HEK293 (cell line): ENCODE measurements at regions not wholly inside any gene's neighbourhood (a gene's known extent, or its start where the extent isn't known, plus 50 kb on each side); places are given as distances from the start of the nearest gene placed in this dataset.

ENCODE experiments used
- CTCF ChIA-PET: fragments of 350-600 bp; formaldehyde crosslinking; extraction: SDS; loops from one replicate; lab custom pipeline; 2021; ENCODE audit warnings: antibody characterized with exemption; lab: Yijun Ruan, JAX
- POLR2A ChIA-PET: fragments of 300-600 bp; formaldehyde crosslinking; extraction: SDS; loops from one replicate; lab custom pipeline; 2020; ENCODE audit warnings: antibody characterized with exemption, inconsistent platforms; lab: Yijun Ruan, JAX
- H3K27ac ChIP-seq: fragments of 200-500 bp; sonication (Bioruptor generic); 2 replicates; pipeline ENCODE4 v1.5.1; 2014; ENCODE audit warnings: low read depth, low read length, control low read depth, inconsistent platforms; ENCODE audit errors: extremely low read depth
- H3K36me3 ChIP-seq, 2 experiments: fragments of 200-500 bp in 1 of 2; sonication (Bioruptor generic) in 1 of 2; 1 replicate in 1 of 2; 2 replicates in 1 of 2; pipeline ENCODE4 v1.5.1; 2014 to 2017; ENCODE audit warnings: inconsistent platforms in 2 of 2, low read length in 2 of 2; ENCODE audit not compliant: control insufficient read depth in 2 of 2, insufficient read depth in 1 of 2
- H3K4me1 ChIP-seq: fragments of 200-500 bp; sonication (Bioruptor generic); 2 replicates; pipeline ENCODE4 v1.5.1; 2014; ENCODE audit warnings: mild to moderate bottlenecking, low read length, inconsistent platforms; ENCODE audit not compliant: control insufficient read depth, insufficient read depth
- H3K4me3 ChIP-seq: 2 replicates; pipeline ENCODE4 v1.5.1; 2011; ENCODE audit warnings: low read depth, mild to moderate bottlenecking, control low read depth, low read length, moderate library complexity
- H3K9me3 ChIP-seq: fragments of 200-500 bp; sonication (Bioruptor generic); 2 replicates; pipeline ENCODE4 v1.5.1; 2014; ENCODE audit warnings: low read depth, low read length, inconsistent platforms; ENCODE audit not compliant: control insufficient read depth, insufficient read depth
- GFI1B ChIP-seq: fragments of 450-650 bp; formaldehyde crosslinking; IDR thresholded peaks from 2 replicates; pipeline ENCODE4 v1.5.1; 2016; ENCODE audit warnings: missing biosample characterization, missing genetic modification characterization
- KLF7 ChIP-seq: fragments of 450-650 bp; formaldehyde crosslinking; IDR thresholded peaks from 2 replicates; pipeline ENCODE4 v1.5.1; 2016; ENCODE audit warnings: missing biosample characterization, missing genetic modification characterization, borderline replicate concordance
- MZF1 ChIP-seq: fragments of 450-650 bp; formaldehyde crosslinking; IDR thresholded peaks from 2 replicates; pipeline ENCODE4 v1.5.1; 2017; ENCODE audit warnings: missing biosample characterization, missing genetic modification characterization, borderline replicate concordance
- PRDM2 ChIP-seq: fragments of 450-650 bp; formaldehyde crosslinking; IDR thresholded peaks from 2 replicates; pipeline ENCODE4 v1.5.1; 2016; ENCODE audit warnings: missing biosample characterization, missing genetic modification characterization, borderline replicate concordance
- TSHZ1 ChIP-seq: fragments of 450-650 bp; formaldehyde crosslinking; IDR thresholded peaks from 2 replicates; pipeline ENCODE4 v1.5.1; 2016; ENCODE audit warnings: missing biosample characterization, missing genetic modification characterization, borderline replicate concordance
- ZFP69B ChIP-seq: fragments of 450-650 bp; formaldehyde crosslinking; IDR thresholded peaks from 2 replicates; pipeline ENCODE4 v1.5.1; 2016; ENCODE audit warnings: missing biosample characterization, missing genetic modification characterization
- ZNF121 ChIP-seq: fragments of 450-650 bp; formaldehyde crosslinking; IDR thresholded peaks from 2 replicates; pipeline ENCODE4 v1.5.1; 2016; ENCODE audit warnings: missing biosample characterization, missing genetic modification characterization
- ZNF133 ChIP-seq: fragments of 450-650 bp; formaldehyde crosslinking; IDR thresholded peaks from 2 replicates; pipeline ENCODE4 v1.5.1; 2016; ENCODE audit warnings: missing biosample characterization, missing genetic modification characterization
- ZNF18 ChIP-seq: fragments of 450-650 bp; formaldehyde crosslinking; IDR thresholded peaks from 2 replicates; pipeline ENCODE4 v1.5.1; 2016; ENCODE audit warnings: missing biosample characterization, missing genetic modification characterization
- ZNF324 ChIP-seq: fragments of 450-650 bp; formaldehyde crosslinking; IDR thresholded peaks from 2 replicates; pipeline ENCODE4 v1.5.1; 2016; ENCODE audit warnings: missing biosample characterization, missing genetic modification characterization
- ZNF354C ChIP-seq: fragments of 450-650 bp; formaldehyde crosslinking; IDR thresholded peaks from 2 replicates; pipeline ENCODE4 v1.5.1; 2016; ENCODE audit warnings: missing biosample characterization, missing genetic modification characterization, low read depth, borderline replicate concordance
- ZNF391 ChIP-seq: fragments of 450-650 bp; formaldehyde crosslinking; IDR thresholded peaks from 2 replicates; pipeline ENCODE4 v1.5.1; 2016; ENCODE audit warnings: low read depth, missing biosample characterization, missing genetic modification characterization, borderline replicate concordance
- ZNF473 ChIP-seq: fragments of 450-650 bp; formaldehyde crosslinking; IDR thresholded peaks from 2 replicates; pipeline ENCODE4 v1.5.1; 2017; ENCODE audit warnings: missing biosample characterization, missing genetic modification characterization
- ZNF624 ChIP-seq: fragments of 450-650 bp; formaldehyde crosslinking; IDR thresholded peaks from 2 replicates; pipeline ENCODE4 v1.5.1; 2017; ENCODE audit warnings: missing biosample characterization, missing genetic modification characterization
- ZNF670 ChIP-seq: fragments of 450-650 bp; formaldehyde crosslinking; IDR thresholded peaks from 2 replicates; pipeline ENCODE4 v1.5.1; 2016; ENCODE audit warnings: missing biosample characterization, missing genetic modification characterization, low read depth
- ZNF768 ChIP-seq: fragments of 450-650 bp; formaldehyde crosslinking; IDR thresholded peaks from 2 replicates; pipeline ENCODE4 v1.5.1; 2018; ENCODE audit warnings: missing biosample characterization, mild to moderate bottlenecking, missing genetic modification characterization
- ZNF776 ChIP-seq: fragments of 450-650 bp; formaldehyde crosslinking; IDR thresholded peaks from 2 replicates; pipeline ENCODE4 v1.5.0; 2017; ENCODE audit warnings: missing biosample characterization, missing genetic modification characterization, borderline replicate concordance
- TF ChIP-seq, protein P1 (sequence below): fragments of 450-650 bp; formaldehyde crosslinking; IDR thresholded peaks from 2 replicates; pipeline ENCODE4 v1.5.1; 2017; ENCODE audit warnings: missing biosample characterization, missing genetic modification characterization
- TF ChIP-seq, protein P2 (sequence below): fragments of 450-650 bp; formaldehyde crosslinking; IDR thresholded peaks from 2 replicates; pipeline ENCODE4 v1.5.1; 2016; ENCODE audit warnings: missing biosample characterization, missing genetic modification characterization
- TF ChIP-seq, protein P3 (sequence below): IDR thresholded peaks from 2 replicates; pipeline ENCODE4 v1.6.1; 2011; ENCODE audit warnings: mild to moderate bottlenecking, low read depth, low read length, borderline replicate concordance
- TF ChIP-seq, protein P4 (sequence below): fragments of 450-650 bp; formaldehyde crosslinking; IDR thresholded peaks from 2 replicates; pipeline ENCODE4 v1.5.1; 2016; ENCODE audit warnings: missing biosample characterization, missing genetic modification characterization

- POLR2A ChIA-PET: interaction anchor here (1.0 kb wide), 1 partner anchor 15 kb away, joined by 3 read pairs; no protein-coding TSS in a partner anchor
- Histone ChIP-seq H3K4me3 (no peak overlapping the region), H3K36me3 (no peaks in the 10 kb centered on the region), H3K9me3 (no peaks in the 10 kb centered on the region), H3K4me1 (peaks cover 24% of the 10 kb centered on the region), H3K27ac (no peak overlapping the region)
- CTCF ChIA-PET: interaction anchor here (0.6 to 1.6 kb wide), 12 partner anchors 15 to 805 kb away, joined by 3 to 5 read pairs (median 4); no protein-coding TSS in a partner anchor
- TF ChIP-seq ZNF670: no peak
- peak; percentile 24; the same call in 1 of the 2 replicates for TF ChIP-seq GFI1B (tag by site-specific recombination)
- no peak for TF ChIP-seq ZNF354C (tag by site-specific recombination)
- TF ChIP-seq, protein P1, sequence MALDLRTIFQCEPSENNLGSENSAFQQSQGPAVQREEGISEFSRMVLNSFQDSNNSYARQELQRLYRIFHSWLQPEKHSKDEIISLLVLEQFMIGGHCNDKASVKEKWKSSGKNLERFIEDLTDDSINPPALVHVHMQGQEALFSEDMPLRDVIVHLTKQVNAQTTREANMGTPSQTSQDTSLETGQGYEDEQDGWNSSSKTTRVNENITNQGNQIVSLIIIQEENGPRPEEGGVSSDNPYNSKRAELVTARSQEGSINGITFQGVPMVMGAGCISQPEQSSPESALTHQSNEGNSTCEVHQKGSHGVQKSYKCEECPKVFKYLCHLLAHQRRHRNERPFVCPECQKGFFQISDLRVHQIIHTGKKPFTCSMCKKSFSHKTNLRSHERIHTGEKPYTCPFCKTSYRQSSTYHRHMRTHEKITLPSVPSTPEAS (tag by site-specific recombination): peak; percentile 50; the same call in 1 of the 2 replicates
- TF ChIP-seq ZNF776 (tag by site-specific recombination): no peak
- no peak for TF ChIP-seq ZNF473
- TF ChIP-seq ZNF18 (tag by site-specific recombination): peak; percentile 93
- 0 out of 2 replicates have a peak, but pooled peaks have one; percentile 17 for TF ChIP-seq MZF1 (tag by site-specific recombination)
- TF ChIP-seq ZNF624 (tag by site-specific recombination): no peak
- TF ChIP-seq ZNF768: no peak
- TF ChIP-seq, protein P2, sequence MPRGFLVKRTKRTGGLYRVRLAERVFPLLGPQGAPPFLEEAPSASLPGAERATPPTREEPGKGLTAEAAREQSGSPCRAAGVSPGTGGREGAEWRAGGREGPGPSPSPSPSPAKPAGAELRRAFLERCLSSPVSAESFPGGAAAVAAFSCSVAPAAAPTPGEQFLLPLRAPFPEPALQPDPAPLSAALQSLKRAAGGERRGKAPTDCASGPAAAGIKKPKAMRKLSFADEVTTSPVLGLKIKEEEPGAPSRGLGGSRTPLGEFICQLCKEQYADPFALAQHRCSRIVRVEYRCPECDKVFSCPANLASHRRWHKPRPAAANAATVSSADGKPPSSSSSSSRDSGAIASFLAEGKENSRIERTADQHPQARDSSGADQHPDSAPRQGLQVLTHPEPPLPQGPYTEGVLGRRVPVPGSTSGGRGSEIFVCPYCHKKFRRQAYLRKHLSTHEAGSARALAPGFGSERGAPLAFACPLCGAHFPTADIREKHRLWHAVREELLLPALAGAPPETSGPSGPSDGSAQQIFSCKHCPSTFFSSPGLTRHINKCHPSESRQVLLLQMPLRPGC: peak; percentile 99
- TF ChIP-seq TSHZ1 (tag by site-specific recombination): peak; percentile 99
- TF ChIP-seq PRDM2 (tag by site-specific recombination): no peak
- TF ChIP-seq, protein P3, sequence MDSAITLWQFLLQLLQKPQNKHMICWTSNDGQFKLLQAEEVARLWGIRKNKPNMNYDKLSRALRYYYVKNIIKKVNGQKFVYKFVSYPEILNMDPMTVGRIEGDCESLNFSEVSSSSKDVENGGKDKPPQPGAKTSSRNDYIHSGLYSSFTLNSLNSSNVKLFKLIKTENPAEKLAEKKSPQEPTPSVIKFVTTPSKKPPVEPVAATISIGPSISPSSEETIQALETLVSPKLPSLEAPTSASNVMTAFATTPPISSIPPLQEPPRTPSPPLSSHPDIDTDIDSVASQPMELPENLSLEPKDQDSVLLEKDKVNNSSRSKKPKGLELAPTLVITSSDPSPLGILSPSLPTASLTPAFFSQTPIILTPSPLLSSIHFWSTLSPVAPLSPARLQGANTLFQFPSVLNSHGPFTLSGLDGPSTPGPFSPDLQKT: no peak
- TF ChIP-seq ZNF133 (tag by site-specific recombination): no peak
- TF ChIP-seq, protein P4, sequence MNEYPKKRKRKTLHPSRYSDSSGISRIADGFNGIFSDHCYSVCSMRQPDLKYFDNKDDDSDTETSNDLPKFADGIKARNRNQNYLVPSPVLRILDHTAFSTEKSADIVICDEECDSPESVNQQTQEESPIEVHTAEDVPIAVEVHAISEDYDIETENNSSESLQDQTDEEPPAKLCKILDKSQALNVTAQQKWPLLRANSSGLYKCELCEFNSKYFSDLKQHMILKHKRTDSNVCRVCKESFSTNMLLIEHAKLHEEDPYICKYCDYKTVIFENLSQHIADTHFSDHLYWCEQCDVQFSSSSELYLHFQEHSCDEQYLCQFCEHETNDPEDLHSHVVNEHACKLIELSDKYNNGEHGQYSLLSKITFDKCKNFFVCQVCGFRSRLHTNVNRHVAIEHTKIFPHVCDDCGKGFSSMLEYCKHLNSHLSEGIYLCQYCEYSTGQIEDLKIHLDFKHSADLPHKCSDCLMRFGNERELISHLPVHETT (tag by site-specific recombination): peak; percentile 99
- peak; percentile 84 for TF ChIP-seq ZFP69B (tag by site-specific recombination)
- peak; percentile 98 for TF ChIP-seq ZNF324 (tag by site-specific recombination)
- TF ChIP-seq KLF7 (tag by site-specific recombination): no peak
- TF ChIP-seq ZNF391 (tag by site-specific recombination): peak; percentile 98
- TF ChIP-seq ZNF121 (tag by site-specific recombination): no peak
Measured at GRCh38 chr9:1458503-1458902, 408.3 kb downstream of the DMRT2 start.
